SU-DHL-6 (cell line): ENCODE measurements at regions not wholly inside any gene's neighbourhood (a gene's known extent, or its start where the extent isn't known, plus 50 kb on each side); places are given as distances from the start of the nearest gene placed in this dataset.
"Not testable (repeated sequence)": the region's sequence is repeated elsewhere in the genome, so short reads cannot be mapped to it uniquely, and the experiment has no call there.

Source experiments
- H2AFZ ChIP-seq: fragments of 200-600 bp; sonication (generic); 2 replicates; pipeline ENCODE4 v1.6.1; 2014; ENCODE audit warnings: low read depth, mild to moderate bottlenecking, moderate library complexity, mixed read lengths, antibody characterized with exemption, low read length; ENCODE audit not compliant: severe bottlenecking
- H3F3A ChIP-seq: fragments of 200-600 bp; shearing (Covaris generic); 2 replicates; pipeline ENCODE4 v1.6.0; 2016; ENCODE audit warnings: antibody characterized with exemption, mild to moderate bottlenecking; ENCODE audit not compliant: insufficient read depth
- H3K27ac ChIP-seq: fragments of 200-600 bp; sonication (generic); 2 replicates; pipeline ENCODE4 v1.5.1; 2016; ENCODE audit warnings: low read depth, mild to moderate bottlenecking, low read length, moderate library complexity, mixed read lengths
- H3K27me3 ChIP-seq: fragments of 200-600 bp; sonication (generic), shearing (Covaris generic); 2 replicates; pipeline ENCODE4 v1.6.0; 2014; ENCODE audit warnings: mild to moderate bottlenecking, low read length
- H3K36me3 ChIP-seq: fragments of 200-600 bp; sonication (generic); 2 replicates; pipeline ENCODE4 v1.6.1; 2014; ENCODE audit warnings: mild to moderate bottlenecking, low read length, mixed read lengths
- H3K4me2 ChIP-seq: fragments of 300-600, 200-600 bp; shearing (Covaris generic), sonication (generic); 2 replicates; pipeline ENCODE4 v1.6.0; 2014; ENCODE audit warnings: low read length, low read depth, mild to moderate bottlenecking; ENCODE audit not compliant: poor library complexity, severe bottlenecking
- H3K4me3 ChIP-seq: fragments of 200-600 bp; sonication (generic); 2 replicates; pipeline ENCODE4 v1.5.1; 2014; ENCODE audit warnings: antibody characterized with exemption, low read length, mild to moderate bottlenecking, mixed read lengths; ENCODE audit not compliant: insufficient read depth, poor library complexity, severe bottlenecking
- H3K79me2 ChIP-seq: fragments of 200-600 bp; sonication (generic); 2 replicates; pipeline ENCODE4 v1.6.1; 2014; ENCODE audit warnings: mild to moderate bottlenecking, low read length, moderate library complexity; ENCODE audit not compliant: insufficient read depth
- H3K9ac ChIP-seq: fragments of 200-600 bp; sonication (generic); 2 replicates; pipeline ENCODE4 v1.7.0; 2014; ENCODE audit warnings: mild to moderate bottlenecking, low read length
- H3K9me2 ChIP-seq: fragments of 200-600 bp; sonication (generic); replicated peaks from 2 replicates; pipeline ENCODE4 v1.6.1; 2014; ENCODE audit warnings: low read length; ENCODE audit not compliant: insufficient read depth
- H3K9me3 ChIP-seq: fragments of 200-600 bp; sonication (generic); 2 replicates; pipeline ENCODE4 v1.6.1; 2014; ENCODE audit warnings: low read length, mixed read lengths; ENCODE audit not compliant: insufficient read depth
- H4K20me1 ChIP-seq: fragments of 200-600 bp; sonication (generic); 2 replicates; pipeline ENCODE4 v1.6.1; 2014; ENCODE audit warnings: low read depth, mild to moderate bottlenecking, antibody characterized with exemption, low read length, moderate library complexity, mixed read lengths
- EZH2phosphoT487 ChIP-seq: fragments of 200-600 bp; sonication (generic), shearing (Covaris generic); conservative IDR thresholded peaks from 2 replicates; pipeline ENCODE4 v1.6.1; 2018; ENCODE audit warnings: mild to moderate bottlenecking, antibody characterized with exemption, low read length, moderate library complexity, mixed read lengths
- TF ChIP-seq, protein P1 (sequence below): fragments of 200-600 bp; sonication (generic); IDR thresholded peaks from one replicate; pipeline ENCODE4 v1.5.1; 2017; ENCODE audit warnings: antibody characterized with exemption, mild to moderate bottlenecking, low read length, moderate library complexity; ENCODE audit not compliant: insufficient read depth, poor library complexity, severe bottlenecking

DNA sequence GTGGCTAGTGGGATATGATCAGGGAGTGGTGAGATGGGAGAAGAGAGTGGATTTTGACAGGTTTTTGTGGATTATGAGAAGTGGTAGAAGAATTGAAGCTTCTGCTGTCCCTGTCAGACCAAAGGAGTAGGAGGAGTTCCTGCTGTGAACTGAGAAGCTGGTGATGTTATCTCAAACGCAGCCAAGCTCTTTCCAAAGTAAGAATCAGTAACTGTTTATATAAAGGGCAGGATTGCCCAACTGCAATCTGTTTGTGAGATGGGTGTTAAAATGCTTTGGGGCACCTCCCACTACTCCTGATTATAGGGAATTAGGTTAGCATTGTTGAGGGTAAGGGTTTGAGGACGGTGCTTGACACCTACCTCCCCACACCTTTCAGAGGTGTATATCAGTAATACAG lies 60.5 kb upstream of the USP25 start:
- H3K27ac ChIP-seq, result no peak overlapping the region
- H2AFZ ChIP-seq, result no peak overlapping the region
- H3K79me2 ChIP-seq, result no peaks in the 10 kb centered on the region
- no peaks in the 10 kb centered on the region for H3F3A ChIP-seq
- no peak overlapping the region for H3K4me3 ChIP-seq
- H3K9me3 ChIP-seq, result no peaks in the 10 kb centered on the region
- TF ChIP-seq, protein P1, sequence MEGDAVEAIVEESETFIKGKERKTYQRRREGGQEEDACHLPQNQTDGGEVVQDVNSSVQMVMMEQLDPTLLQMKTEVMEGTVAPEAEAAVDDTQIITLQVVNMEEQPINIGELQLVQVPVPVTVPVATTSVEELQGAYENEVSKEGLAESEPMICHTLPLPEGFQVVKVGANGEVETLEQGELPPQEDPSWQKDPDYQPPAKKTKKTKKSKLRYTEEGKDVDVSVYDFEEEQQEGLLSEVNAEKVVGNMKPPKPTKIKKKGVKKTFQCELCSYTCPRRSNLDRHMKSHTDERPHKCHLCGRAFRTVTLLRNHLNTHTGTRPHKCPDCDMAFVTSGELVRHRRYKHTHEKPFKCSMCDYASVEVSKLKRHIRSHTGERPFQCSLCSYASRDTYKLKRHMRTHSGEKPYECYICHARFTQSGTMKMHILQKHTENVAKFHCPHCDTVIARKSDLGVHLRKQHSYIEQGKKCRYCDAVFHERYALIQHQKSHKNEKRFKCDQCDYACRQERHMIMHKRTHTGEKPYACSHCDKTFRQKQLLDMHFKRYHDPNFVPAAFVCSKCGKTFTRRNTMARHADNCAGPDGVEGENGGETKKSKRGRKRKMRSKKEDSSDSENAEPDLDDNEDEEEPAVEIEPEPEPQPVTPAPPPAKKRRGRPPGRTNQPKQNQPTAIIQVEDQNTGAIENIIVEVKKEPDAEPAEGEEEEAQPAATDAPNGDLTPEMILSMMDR, result no peak
- TF ChIP-seq EZH2phosphoT487, result no peak
- H4K20me1 ChIP-seq, result no peaks in the 10 kb centered on the region
- H3K36me3 ChIP-seq, result no peaks in the 10 kb centered on the region
- H3K9ac ChIP-seq, result no peak overlapping the region
- H3K9me2 ChIP-seq, result no peaks in the 10 kb centered on the region
- H3K27me3 ChIP-seq, result no peaks in the 10 kb centered on the region
- H3K4me2 ChIP-seq, result no peak overlapping the region

DNA sequence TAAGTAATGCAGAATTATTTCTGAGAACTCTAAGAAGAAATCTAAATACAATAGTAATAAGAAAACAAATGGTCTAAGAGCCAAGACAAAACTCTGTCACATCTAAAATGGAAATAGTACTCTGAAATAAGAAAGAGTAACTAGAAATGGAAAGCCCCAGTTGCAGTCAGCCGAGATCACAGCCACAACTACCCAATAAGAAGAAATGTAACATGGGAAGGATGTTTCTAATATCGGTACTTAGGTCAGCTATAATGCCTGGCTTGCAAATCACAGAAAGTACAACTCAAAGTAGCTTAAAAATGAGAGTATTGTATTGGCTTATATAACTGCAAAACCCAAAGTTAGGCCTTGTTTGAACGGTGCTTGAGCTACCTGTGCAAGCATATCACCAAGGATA lies 58.6 kb upstream of the USP25 start:
- no peak overlapping the region for H3K9ac ChIP-seq
- H3K4me3 ChIP-seq, result no peak overlapping the region
- H2AFZ ChIP-seq, result no peak overlapping the region
- H3K4me2 ChIP-seq, result no peak overlapping the region
- H3K9me2 ChIP-seq, result no peaks in the 10 kb centered on the region
- no peak for TF ChIP-seq EZH2phosphoT487
- TF ChIP-seq, protein P1, result no peak
- H3K27ac ChIP-seq, result no peak overlapping the region
- no peaks in the 10 kb centered on the region for H3F3A ChIP-seq
- H3K79me2 ChIP-seq, result no peaks in the 10 kb centered on the region
- H3K36me3 ChIP-seq, result no peaks in the 10 kb centered on the region
- H3K9me3 ChIP-seq, result no peaks in the 10 kb centered on the region
- H3K27me3 ChIP-seq, result no peaks in the 10 kb centered on the region
- no peaks in the 10 kb centered on the region for H4K20me1 ChIP-seq

DNA sequence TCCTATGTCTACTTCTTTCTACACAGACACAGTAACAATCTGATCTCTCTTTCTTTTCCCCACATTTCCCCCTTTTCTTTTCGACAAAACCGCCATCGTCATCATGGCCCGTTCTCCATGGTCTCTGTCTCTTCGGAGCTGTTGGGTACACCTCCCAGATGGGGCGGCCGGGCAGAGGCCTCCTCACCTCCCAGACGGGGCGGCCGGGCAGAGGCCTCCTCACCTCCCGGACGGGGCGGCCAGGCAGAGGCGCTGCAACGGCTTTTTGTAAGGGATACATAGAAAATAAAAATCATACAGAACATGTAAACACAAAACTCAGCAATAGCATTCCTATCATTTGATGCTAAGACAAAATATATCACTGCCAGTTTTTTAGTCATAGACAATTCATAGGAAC lies 57.2 kb upstream of the USP25 start:
- H3K9ac ChIP-seq, H3K36me3 ChIP-seq, H2AFZ ChIP-seq, H3K9me2 ChIP-seq, H4K20me1 ChIP-seq, H3K27ac ChIP-seq, H3K4me2 ChIP-seq, H3K79me2 ChIP-seq, H3K27me3 ChIP-seq, H3F3A ChIP-seq, H3K9me3 ChIP-seq, H3K4me3 ChIP-seq: not testable (repeated sequence)

DNA sequence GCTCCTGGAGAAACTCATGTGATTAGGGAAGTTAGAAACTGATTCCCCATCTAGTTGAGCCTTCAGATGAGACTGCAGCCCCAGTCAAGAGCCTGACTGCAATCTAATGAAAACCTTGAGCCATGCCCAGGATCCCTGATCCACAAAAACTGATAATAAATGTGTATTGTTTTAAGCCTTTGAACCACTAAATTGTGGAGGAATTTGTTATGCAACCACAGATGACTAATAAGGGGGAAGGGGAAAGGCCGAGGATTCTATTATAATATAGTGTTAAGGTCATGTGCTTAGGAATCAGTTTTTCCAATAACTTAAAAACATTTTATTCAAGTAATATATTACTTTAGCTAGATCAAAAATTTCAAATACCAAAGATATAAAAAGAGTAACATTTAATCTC lies 52.8 kb upstream of the USP25 start:
- Histone ChIP-seq H3F3A (no peaks in the 10 kb centered on the region), H3K4me2 (no peak overlapping the region), H3K36me3 (no peaks in the 10 kb centered on the region), H3K9ac (no peak overlapping the region), H3K4me3 (no peak overlapping the region), H3K27ac (no peak overlapping the region), H2AFZ (no peak overlapping the region), H3K9me3 (no peaks in the 10 kb centered on the region), H3K79me2 (no peaks in the 10 kb centered on the region), H3K9me2 (no peaks in the 10 kb centered on the region), H3K27me3 (no peaks in the 10 kb centered on the region), H4K20me1 (no peaks in the 10 kb centered on the region)
- TF ChIP-seq, protein P1, result no peak
- TF ChIP-seq EZH2phosphoT487, result no peak
